GM23338 (cell line): ENCODE measurements at regions not wholly inside any gene's neighbourhood (a gene's known extent, or its start where the extent isn't known, plus 50 kb on each side); places are given as distances from the start of the nearest gene placed in this dataset.

Experiments
- ATAC-seq: fragments of 200-7000 bp; cut with Tn5 transposase; 3 replicates; pipeline ENCODE4 v1.9.1; 2020
- DNase-seq: peaks from one replicate; pipeline ENCODE4 v3.0.0-alpha.2; 2015; ENCODE audit warnings: low spot score
- H2AFZ ChIP-seq: fragments of 200-600 bp; sonication (generic); 2 replicates; pipeline ENCODE4 v1.8.0; 2016; ENCODE audit warnings: antibody characterized with exemption, mild to moderate bottlenecking, moderate library complexity
- H3F3A ChIP-seq: fragments of 200-600 bp; sonication (generic); replicated peaks from 2 replicates; pipeline ENCODE4 v1.8.0; 2017; ENCODE audit warnings: antibody characterized with exemption, mixed run types, low read depth
- H3K27ac ChIP-seq: fragments of 200-600 bp; sonication (generic); 2 replicates; pipeline ENCODE4 v1.6.1; 2016; ENCODE audit warnings: low read depth
- H3K27me3 ChIP-seq: fragments of 200-600 bp; sonication (generic); 2 replicates; pipeline ENCODE4 v1.8.0; 2016; ENCODE audit warnings: mild to moderate bottlenecking, mixed run types, moderate library complexity; ENCODE audit not compliant: insufficient read depth
- H3K36me3 ChIP-seq: fragments of 200-600 bp; sonication (generic); 2 replicates; pipeline ENCODE4 v1.8.0; 2016; ENCODE audit warnings: mild to moderate bottlenecking; ENCODE audit not compliant: insufficient read depth
- H3K4me1 ChIP-seq: fragments of 200-600 bp; sonication (generic); 2 replicates; pipeline ENCODE4 v1.8.0; 2016; ENCODE audit warnings: mild to moderate bottlenecking, moderate library complexity; ENCODE audit not compliant: insufficient read depth
- H3K4me2 ChIP-seq: fragments of 200-600 bp; sonication (generic); 2 replicates; pipeline ENCODE4 v1.7.1; 2017; ENCODE audit warnings: mixed run types
- H3K4me3 ChIP-seq: fragments of 200-600 bp; sonication (generic); 2 replicates; pipeline ENCODE4 v1.6.1; 2016; ENCODE audit warnings: mixed run types
- H3K79me2 ChIP-seq: fragments of 200-600 bp; sonication (generic); replicated peaks from 2 replicates; pipeline ENCODE4 v1.8.0; 2017; ENCODE audit warnings: mild to moderate bottlenecking; ENCODE audit not compliant: insufficient read depth
- H3K9me2 ChIP-seq: fragments of 200-600 bp; sonication (generic); 2 replicates; pipeline ENCODE4 v1.8.0; 2017; ENCODE audit not compliant: insufficient read depth
- H4K20me1 ChIP-seq: fragments of 200-600 bp; sonication (generic); replicated peaks from 2 replicates; pipeline ENCODE4 v1.8.0; 2017; ENCODE audit warnings: mild to moderate bottlenecking; ENCODE audit not compliant: insufficient read depth
- H3K27ac Mint-ChIP-seq: 2 replicates; pipeline ENCODE4 v1.8.0; 2020; ENCODE audit warnings: inconsistent platforms, mild to moderate bottlenecking, moderate library complexity, mixed read lengths
- H3K27me3 Mint-ChIP-seq: 3 replicates; pipeline ENCODE4 v1.8.0; 2022; ENCODE audit warnings: low read depth, mild to moderate bottlenecking, moderate library complexity, mixed read lengths, inconsistent platforms; ENCODE audit not compliant: insufficient read depth, poor library complexity
- H3K36me3 Mint-ChIP-seq: 3 replicates; pipeline ENCODE4 v1.8.0; 2021; ENCODE audit warnings: low read depth, mild to moderate bottlenecking, inconsistent platforms, moderate library complexity, mixed read lengths
- H3K4me1 Mint-ChIP-seq: 3 replicates; pipeline ENCODE4 v1.8.0; 2020; ENCODE audit warnings: mild to moderate bottlenecking, inconsistent platforms, mixed read lengths
- H3K4me3 Mint-ChIP-seq: 3 replicates; pipeline ENCODE4 v1.8.0; 2021; ENCODE audit warnings: moderate library complexity, mild to moderate bottlenecking, inconsistent platforms, mixed read lengths
- H3K9me3 Mint-ChIP-seq: 3 replicates; pipeline ENCODE4 v1.8.0; 2020; ENCODE audit warnings: moderate library complexity, mild to moderate bottlenecking, inconsistent platforms, mixed read lengths
- CTCF ChIP-seq, 2 experiments: fragments of 200-600 bp in 1 of 2; sonication (generic) in 1 of 2; conservative IDR thresholded peaks; 2 replicates each; pipeline versions ENCODE4 v1.5.1 to v1.6.1; 2016 to 2017; ENCODE audit warnings: antibody characterized with exemption in 2 of 2, low read depth in 2 of 2, mild to moderate bottlenecking in 2 of 2, moderate library complexity in 1 of 2
- EZH2 ChIP-seq: fragments of 200-600 bp; sonication (generic); IDR thresholded peaks from one replicate; pipeline ENCODE4 v1.8.0; 2017; ENCODE audit warnings: antibody characterized with exemption, mild to moderate bottlenecking, low read depth; ENCODE audit not compliant: unreplicated experiment
- EZH2phosphoT487 ChIP-seq: fragments of 200-600 bp; sonication (generic); IDR thresholded peaks from one replicate; pipeline ENCODE4 v1.8.1; 2018; ENCODE audit warnings: antibody characterized with exemption; ENCODE audit not compliant: unreplicated experiment
- JUNB ChIP-seq: IDR thresholded peaks from one replicate; pipeline ENCODE4 v1.6.1; 2016; ENCODE audit warnings: antibody characterized with exemption; ENCODE audit not compliant: unreplicated experiment
- POLR2AphosphoS5 ChIP-seq: IDR thresholded peaks from 2 replicates; pipeline ENCODE4 v1.6.1; 2016; ENCODE audit warnings: antibody characterized with exemption, low read depth
- STAT1 ChIP-seq: IDR thresholded peaks from one replicate; pipeline ENCODE4 v1.6.1; 2016; ENCODE audit warnings: antibody characterized with exemption; ENCODE audit not compliant: unreplicated experiment
- ZNF331 ChIP-seq: fragments of 250-450 bp; sonication (Bioruptor Pico); IDR thresholded peaks from 2 replicates; pipeline ENCODE4 v1.5.0; 2020; ENCODE audit warnings: low read depth, mild to moderate bottlenecking, moderate library complexity
- ZNF462 ChIP-seq: fragments of 250-450 bp; sonication (Bioruptor Pico); IDR thresholded peaks from 2 replicates; pipeline ENCODE4 v1.5.0; 2020; ENCODE audit warnings: mild to moderate bottlenecking, moderate library complexity

DNA sequence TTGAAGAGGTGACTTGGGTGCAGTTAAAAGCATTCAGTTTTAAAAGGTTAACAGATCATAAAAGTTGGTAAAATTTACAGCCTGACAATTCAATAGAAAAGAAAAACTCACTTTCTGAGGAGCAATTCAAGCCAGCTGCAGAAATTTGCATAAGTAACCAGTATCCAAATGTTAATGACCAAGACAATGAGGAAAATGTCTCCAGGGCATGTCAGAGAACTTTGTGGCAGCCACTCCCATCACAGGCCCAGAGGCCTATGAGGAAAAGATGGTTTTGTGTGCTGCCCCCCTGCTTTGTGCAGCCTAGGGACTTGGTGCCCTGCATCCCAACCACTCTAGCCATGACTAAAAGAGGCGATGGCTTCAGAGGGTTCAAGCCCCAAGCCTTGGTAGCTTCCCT is 1406.5 kb upstream of the ACO1 start:
- Histone ChIP-seq H3F3A (no peaks in the 10 kb centered on the region), H3K27ac (peak overlapping the region; percentile 52; the same call in 1 of the 2 replicates), H3K36me3 (no peaks in the 10 kb centered on the region; the same call in 1 of the 2 replicates), H3K4me2 (peak overlapping the region; percentile 16; the same call in 1 of the 2 replicates), H3K4me1 (peaks cover 6% of the 10 kb centered on the region; the same call in 1 of the 2 replicates), H3K79me2 (no peaks in the 10 kb centered on the region), H3K4me3 (no peak overlapping the region), H3K27me3 (no peaks in the 10 kb centered on the region), H2AFZ (peak overlapping the region; percentile 90; the same call in 1 of the 2 replicates), H4K20me1 (no peaks in the 10 kb centered on the region), H3K9me2 (peaks cover 26% of the 10 kb centered on the region)
- Mint-ChIP-seq H3K9me3 (peaks cover 11% of the 10 kb centered on the region; the same call in 2 of the 3 replicates), H3K36me3 (peaks cover 12% of the 10 kb centered on the region), H3K27ac (no peak overlapping the region), H3K27me3 (no peaks in the 10 kb centered on the region), H3K4me3 (no peak overlapping the region), H3K4me1 (peaks cover 9% of the 10 kb centered on the region)
- DNase-seq: peak; percentile 21
- TF ChIP-seq STAT1: no peak
- no peak for TF ChIP-seq CTCF (conservative IDR thresholded peaks at IDR 0.05; ENCODE audit: low read depth in 2 of 2)
- no peak for TF ChIP-seq ZNF462 (CRISPR knock-in tag)
- no peak for TF ChIP-seq EZH2phosphoT487
- TF ChIP-seq EZH2: no peak
- TF ChIP-seq JUNB: no peak
- no peak for TF ChIP-seq ZNF331 (CRISPR knock-in tag)
- no peak for TF ChIP-seq POLR2AphosphoS5
- no peak for ATAC-seq
